GM03348 (cell line): ENCODE measurements at regions not wholly inside any gene's neighbourhood (a gene's known extent, or its start where the extent isn't known, plus 50 kb on each side); places are given as distances from the start of the nearest gene placed in this dataset.
A peak's percentile ranks its signal among the peaks of the same experiment; 100 is the strongest.
"Not testable (repeated sequence)": the region's sequence is repeated elsewhere in the genome, so short reads cannot be mapped to it uniquely, and the experiment has no call there.

Experiments
- DNase-seq: peaks from one replicate; pipeline ENCODE4 v3.0.0; 2012; ENCODE audit warnings: low spot score

GRCh38 chr16:87132361-87133014 is 184.7 kb downstream of the C16orf95 start:
- peak; percentile 78 for DNase-seq

- DNase-seq: no peak
These were observed 183.9 kb downstream of the C16orf95 start for GRCh38 chr16:87133112-87133850.

- DNase-seq: no peak
These were observed 183.1 kb downstream of the C16orf95 start for GRCh38 chr16:87133966-87134627.

GRCh38 chr16:87134628-87134995 is 182.6 kb downstream of the C16orf95 start:
- DNase-seq: no peak

- no peak for DNase-seq
These were observed 181.8 kb downstream of the C16orf95 start for GRCh38 chr16:87135246-87136030.

GRCh38 chr16:87138316-87138715 is 178.9 kb downstream of the C16orf95 start:
- DNase-seq: no peak

- DNase-seq: no peak
These were observed 178.4 kb downstream of the C16orf95 start for GRCh38 chr16:87138738-87139267.

- no peak for DNase-seq
These were observed 176.7 kb downstream of the C16orf95 start for GRCh38 chr16:87140211-87141200.

- DNase-seq: no peak
These were observed 175.8 kb downstream of the C16orf95 start for GRCh38 chr16:87141402-87141801.

GRCh38 chr16:87143661-87144121 is 173.5 kb downstream of the C16orf95 start:
- DNase-seq: no peak

- DNase-seq: no peak
These were observed 173.0 kb downstream of the C16orf95 start for GRCh38 chr16:87144232-87144631.

GRCh38 chr16:87145181-87146176 is 171.7 kb downstream of the C16orf95 start:
- DNase-seq: peak; percentile 33

GRCh38 chr16:87146676-87147075 is 170.5 kb downstream of the C16orf95 start:
- no peak for DNase-seq

GRCh38 chr16:87149051-87149450 is 168.1 kb downstream of the C16orf95 start:
- DNase-seq: no peak

- no peak for DNase-seq
These were observed 166.9 kb downstream of the C16orf95 start for GRCh38 chr16:87150262-87150661.

GRCh38 chr16:87150681-87151280 is 166.4 kb downstream of the C16orf95 start:
- DNase-seq: no peak

- DNase-seq: no peak
These were observed 164.9 kb downstream of the C16orf95 start for GRCh38 chr16:87152221-87152755.

- no peak for DNase-seq
These were observed 163.9 kb downstream of the C16orf95 start for GRCh38 chr16:87153326-87153725.

- DNase-seq: not testable (repeated sequence)
These were observed 161.9 kb downstream of the C16orf95 start for GRCh38 chr16:87155315-87155714.
